Transverse colon (tissue), 4 donors: ENCODE measurements at regions not wholly inside any gene's neighbourhood (a gene's known extent, or its start where the extent isn't known, plus 50 kb on each side); places are given as distances from the start of the nearest gene placed in this dataset.
"Not testable (repeated sequence)": the region's sequence is repeated elsewhere in the genome, so short reads cannot be mapped to it uniquely, and the experiment has no call there.

Experiments used
- DNase-seq: peaks from one replicate; pipeline ENCODE4 v3.0.0-alpha.2; 2019
- H3K27ac ChIP-seq, 4 donors: fragments of 200-600 bp; sonication (generic); 2 replicates each; pipeline ENCODE4 v1.5.1; 2016 to 2018; ENCODE audit warnings: inconsistent platforms in 4 of 4
- H3K27me3 ChIP-seq: fragments of 200-600 bp; sonication (generic); 2 replicates; pipeline ENCODE4 v1.5.1; 2017; ENCODE audit warnings: inconsistent platforms
- H3K36me3 ChIP-seq, 4 donors: fragments of 200-600 bp; sonication (generic); 2 replicates each; pipeline ENCODE4 v1.5.1; 2017 to 2019; ENCODE audit warnings: inconsistent platforms in 4 of 4
- H3K4me1 ChIP-seq, 4 donors: fragments of 200-600 bp; sonication (generic); 2 replicates each; pipeline ENCODE4 v1.5.1; 2017 to 2020; ENCODE audit warnings: inconsistent platforms in 4 of 4
- H3K4me3 ChIP-seq, 4 donors: fragments of 200-600 bp; sonication (generic); 1 replicate in 1 of 4; 2 replicates in 3 of 4; pipeline versions ENCODE4 v1.5.1 to v1.6.1; 2017 to 2019; ENCODE audit warnings: inconsistent platforms in 4 of 4
- H3K9me3 ChIP-seq, 2 donors: fragments of 200-600 bp; sonication (generic); 2 replicates each; pipeline ENCODE4 v1.5.1; 2017 to 2019; ENCODE audit warnings: inconsistent platforms in 2 of 2
- CTCF ChIP-seq, 5 experiments: fragments of 200-600 bp in 3 of 5; fragments of 450-650 bp in 2 of 5; sonication (generic) in 3 of 5; IDR thresholded peaks; 1 replicate in 2 of 5; 2 replicates in 3 of 5; pipeline ENCODE4 v1.5.1; 2016 to 2017; ENCODE audit warnings: antibody characterized with exemption in 5 of 5, inconsistent platforms in 3 of 5, mild to moderate bottlenecking in 2 of 5, moderate library complexity in 1 of 5
- EP300 ChIP-seq: sonication (generic); formaldehyde crosslinking; IDR thresholded peaks from one replicate; pipeline ENCODE4 v1.6.1; 2017; ENCODE audit warnings: antibody characterized with exemption, low read depth
- POLR2A ChIP-seq: fragments of 450-650 bp; IDR thresholded peaks from one replicate; pipeline ENCODE4 v1.6.1; 2016; ENCODE audit warnings: antibody characterized with exemption, mild to moderate bottlenecking, moderate library complexity
- POLR2AphosphoS5 ChIP-seq, 3 donors: sonication (generic); formaldehyde crosslinking; IDR thresholded peaks; one replicate each; pipeline ENCODE4 v1.6.1; 2016; ENCODE audit warnings: antibody characterized with exemption in 3 of 3
- WGBS, 2 donors: methylation state at CpG; one replicate each; pipeline ENCODE4 v1.1.5; 2018; ENCODE audit warnings: low coverage in 1 of 2; 5-methylcytosine and 5-hydroxymethylcytosine counted together
- in situ Hi-C, 4 donors: fragments of 200-750 bp; cut with MboI; loops; one replicate each; pipeline versions ENCODE4 v1.15.0 to v1.15.1; 2017; ENCODE audit warnings: low sequenced_read_pairs in 3 of 4, low pct_ligation_motif_present in 1 of 4, low pct_unique_long_range_greater_than_20kb in 1 of 4
- intact Hi-C: fragments of 100-400 bp; cut with DNase I; formaldehyde crosslinking; loops from one replicate; pipeline ENCODE4 v1.15.1; 2023; ENCODE audit warnings: low total_unique reads

- no peak for DNase-seq
- Histone ChIP-seq H3K4me3 (no peak overlapping the region), H3K27me3 (no peaks in the 10 kb centered on the region), H3K27ac (no peak overlapping the region), H3K9me3 (no peaks in the 10 kb centered on the region), H3K36me3 (no peaks in the 10 kb centered on the region), H3K4me1 (no peaks in the 10 kb centered on the region)
- no peak for TF ChIP-seq EP300
- no peak for TF ChIP-seq POLR2A
- TF ChIP-seq CTCF (IDR thresholded peaks at IDR 0.05), result no peak
- TF ChIP-seq POLR2AphosphoS5 (IDR thresholded peaks at IDR 0.05), result no peak
- intact Hi-C loops (no loop called here), in situ Hi-C loops (no loop called here)
- 23% methylated on average over 1 of the region's 1 CpG; no CpG with 5 or more reads in 1 of the 2 donors for WGBS, 2 donors
Observed at GRCh38 chrX:63581906-63582305, 203.1 kb downstream of the ARHGEF9 start.

GRCh38 chrX:63581398-63581797, 203.6 kb downstream of the ARHGEF9 start:
- no peak overlapping the region for H3K4me3 ChIP-seq
- intact Hi-C loops, result no loop called here
- DNase-seq, result no peak
- H3K27me3 ChIP-seq, result no peaks in the 10 kb centered on the region
- in situ Hi-C loops, result no loop called here
- H3K4me1 ChIP-seq, result no peaks in the 10 kb centered on the region
- 62% methylated on average over 5 of the region's 5 CpGs; no CpG with 5 or more reads in 1 of the 2 donors for WGBS, 2 donors
- no peak overlapping the region for H3K27ac ChIP-seq
- TF ChIP-seq CTCF (IDR thresholded peaks at IDR 0.05) (no peak), EP300 (no peak), POLR2AphosphoS5 (IDR thresholded peaks at IDR 0.05) (no peak), POLR2A (no peak)
- no peaks in the 10 kb centered on the region for H3K36me3 ChIP-seq
- H3K9me3 ChIP-seq, result no peaks in the 10 kb centered on the region

GRCh38 chrX:63576533-63576932, 208.5 kb downstream of the ARHGEF9 start:
- H3K36me3 ChIP-seq, result no peaks in the 10 kb centered on the region
- H3K27ac ChIP-seq, result no peak overlapping the region
- no peak overlapping the region for H3K4me3 ChIP-seq
- H3K9me3 ChIP-seq, result no peaks in the 10 kb centered on the region
- WGBS, 2 donors, result 70% methylated on average over 1 of the region's 1 CpG; no CpG with 5 or more reads in 1 of the 2 donors
- no peaks in the 10 kb centered on the region for H3K27me3 ChIP-seq
- in situ Hi-C loops, result no loop called here
- no peaks in the 10 kb centered on the region for H3K4me1 ChIP-seq
- intact Hi-C loops, result no loop called here
- TF ChIP-seq POLR2AphosphoS5 (IDR thresholded peaks at IDR 0.05) (no peak), EP300 (no peak), CTCF (IDR thresholded peaks at IDR 0.05) (no peak), POLR2A (no peak)
- no peak for DNase-seq

- in situ Hi-C loops, H3K4me3 ChIP-seq, H3K27me3 ChIP-seq, DNase-seq, H3K4me1 ChIP-seq, H3K27ac ChIP-seq, H3K9me3 ChIP-seq, H3K36me3 ChIP-seq, intact Hi-C loops: not testable (repeated sequence)
- WGBS, 2 donors, result 92 to 93% methylated on average over 2 to 3 of the region's 3 CpGs
Observed at GRCh38 chrX:63575700-63576099, 209.3 kb downstream of the ARHGEF9 start.

GRCh38 chrX:63566856-63567255, 215.7 kb upstream of the SPIN4 start:
- no peaks in the 10 kb centered on the region for H3K36me3 ChIP-seq
- intact Hi-C loops, result no loop called here
- no peaks in the 10 kb centered on the region for H3K27me3 ChIP-seq
- DNase-seq, result no peak
- no peak overlapping the region for H3K27ac ChIP-seq
- no peaks in the 10 kb centered on the region for H3K9me3 ChIP-seq
- H3K4me3 ChIP-seq, result no peak overlapping the region
- TF ChIP-seq CTCF (IDR thresholded peaks at IDR 0.05) (no peak), POLR2AphosphoS5 (IDR thresholded peaks at IDR 0.05) (no peak), EP300 (no peak), POLR2A (no peak)
- H3K4me1 ChIP-seq, result peaks cover 0 to 4% (median 0%) of the 10 kb centered on the region in 4 donors
- in situ Hi-C loops, result loop anchor here in 1 of 4 donors (25.0 kb wide), 1 partner anchor 195 kb away; a partner anchor contains a TSS
